Neural progenitor cell (in vitro differentiated cells): ENCODE measurements at regions not wholly inside any gene's neighbourhood (a gene's known extent, or its start where the extent isn't known, plus 50 kb on each side); places are given as distances from the start of the nearest gene placed in this dataset.

Experiments
- CTCF ChIP-seq: fragments of 200-600 bp; sonication (generic); IDR thresholded peaks from 2 replicates; pipeline ENCODE4 v1.5.1; 2017; ENCODE audit warnings: antibody characterized with exemption, mild to moderate bottlenecking
- EZH2 ChIP-seq: fragments of 200-600 bp; sonication (generic); IDR thresholded peaks from 2 replicates; pipeline ENCODE4 v1.6.1; 2017; ENCODE audit warnings: antibody characterized with exemption, mild to moderate bottlenecking, moderate library complexity
- EZH2phosphoT487 ChIP-seq: fragments of 200-600 bp; sonication (generic); IDR thresholded peaks from 2 replicates; pipeline ENCODE4 v1.6.1; 2017; ENCODE audit warnings: antibody characterized with exemption

GRCh38 chr16:79509211-79509631 lies 91.3 kb downstream of the MAF start:
- TF ChIP-seq CTCF: no peak
- TF ChIP-seq EZH2: no peak
- TF ChIP-seq EZH2phosphoT487: no peak
